GM12878 (cell line): ENCODE measurements at regions not wholly inside any gene's neighbourhood (a gene's known extent, or its start where the extent isn't known, plus 50 kb on each side); places are given as distances from the start of the nearest gene placed in this dataset.

Experiments
- ATAC-seq: fragments of 200-7000 bp; cut with Tn5 transposase; 3 replicates; pipeline ENCODE4 v1.9.1; 2020; ENCODE audit warnings: mild to moderate bottlenecking, moderate library complexity
- BruUV-seq: library from RNA; stranded (reverse); fragments of 400-500 nt; replicated peaks from 2 replicates; lab custom pipeline; 2021; lab: Mats Ljungman, UMichigan
- CTCF ChIA-PET: fragments of 300-600 bp; sonication (Branson Sonifier 250); formaldehyde crosslinking; extraction: SDS; loops from one replicate; lab custom pipeline; 2021; ENCODE audit warnings: inconsistent platforms; lab: Yijun Ruan, JAX
- POLR2A ChIA-PET: fragments of 350-600 bp; formaldehyde crosslinking; extraction: SDS; loops from one replicate; lab custom pipeline; 2021; ENCODE audit warnings: inconsistent platforms; lab: Charles Lee
- RAD21 ChIA-PET: fragments of 300-600 bp; sonication (Branson Sonifier 250); formaldehyde crosslinking; loops from one replicate; lab custom pipeline; 2023; ENCODE audit warnings: antibody characterized with exemption; ENCODE audit not compliant: unreplicated experiment; lab: Charles Lee
- SMC1A ChIA-PET: fragments of 300-600 bp; sonication (Branson Sonifier 250); formaldehyde crosslinking; loops from one replicate; lab custom pipeline; 2023; ENCODE audit not compliant: unreplicated experiment, uncharacterized antibody; lab: Charles Lee
- DNase-seq: peaks from one replicate; pipeline ENCODE4 v3.0.0-alpha.2; 2011; ENCODE audit warnings: low read depth, low spot score
- FAIRE-seq: peaks from 3 replicates; lab custom pipeline; 2011; peaks lifted over from hg19 to GRCh38; lab: Jason Lieb, UNC
- H2AFZ ChIP-seq: 2 replicates; pipeline ENCODE4 v1.6.0; 2011; ENCODE audit warnings: low read depth, low read length, control low read depth; ENCODE audit not compliant: control insufficient read depth
- H3K27ac ChIP-seq: 2 replicates; pipeline ENCODE4 v1.5.1; 2011; ENCODE audit warnings: control low read depth; ENCODE audit not compliant: control insufficient read depth, insufficient read depth
- H3K27me3 ChIP-seq, 2 experiments: replicated peaks in 1 of 2; 2 replicates each; pipeline versions ENCODE4 v1.6.0 to v1.6.1; 2011; ENCODE audit warnings: low read length in 1 of 2; ENCODE audit not compliant: control insufficient read depth in 2 of 2, insufficient read depth in 2 of 2
- H3K36me3 ChIP-seq, 2 experiments: 2 replicates each; pipeline ENCODE4 v1.5.1; 2011; ENCODE audit warnings: low read length in 1 of 2; ENCODE audit not compliant: control insufficient read depth in 2 of 2, insufficient read depth in 2 of 2
- H3K4me1 ChIP-seq: 2 replicates; pipeline ENCODE4 v1.6.1; 2011; ENCODE audit warnings: mild to moderate bottlenecking, low read length, moderate library complexity, mixed read lengths; ENCODE audit not compliant: control insufficient read depth, insufficient read depth
- H3K4me2 ChIP-seq: 2 replicates; pipeline ENCODE4 v1.6.0; 2011; ENCODE audit warnings: control low read depth; ENCODE audit not compliant: control insufficient read depth, insufficient read depth
- H3K4me3 ChIP-seq: fragments of 200-600 bp; sonication (generic); 2 replicates; pipeline ENCODE4 v1.5.1; 2016
- H3K79me2 ChIP-seq: 2 replicates; pipeline ENCODE4 v1.6.0; 2011; ENCODE audit warnings: low read length; ENCODE audit not compliant: control insufficient read depth, insufficient read depth
- H3K9ac ChIP-seq: 2 replicates; pipeline ENCODE4 v1.8.0; 2011; ENCODE audit warnings: low read length, control low read depth, mixed read lengths; ENCODE audit not compliant: control insufficient read depth, insufficient read depth
- H3K9me3 ChIP-seq: replicated peaks from 3 replicates; pipeline ENCODE4 v1.5.1; 2011; ENCODE audit warnings: mild to moderate bottlenecking, low read length; ENCODE audit not compliant: control insufficient read depth, insufficient read depth
- H4K20me1 ChIP-seq: 2 replicates; pipeline ENCODE4 v1.6.0; 2011; ENCODE audit not compliant: control insufficient read depth, insufficient read depth
- CHD4 ChIP-seq: fragments of 200-600 bp; sonication (generic); IDR thresholded peaks from 2 replicates; pipeline ENCODE4 v1.6.1; 2016; ENCODE audit warnings: mild to moderate bottlenecking
- E2F8 ChIP-seq: fragments of 450-650 bp; IDR thresholded peaks from 2 replicates; pipeline ENCODE4 v1.6.1; 2018; ENCODE audit warnings: mild to moderate bottlenecking, low read depth, moderate library complexity; ENCODE audit not compliant: partially characterized antibody
- HCFC1 ChIP-seq: fragments of 150-350 bp; IDR thresholded peaks from 2 replicates; pipeline ENCODE4 v1.6.1; 2014; ENCODE audit warnings: low read length
- IRF5 ChIP-seq: fragments of 450-650 bp; IDR thresholded peaks from 2 replicates; pipeline ENCODE4 v1.6.1; 2017; ENCODE audit warnings: borderline replicate concordance
- MAX ChIP-seq: IDR thresholded peaks from 2 replicates; pipeline ENCODE4 v1.6.1; 2012; ENCODE audit warnings: low read depth, low read length, improper control_type of control experiment
- NFYB ChIP-seq: IDR thresholded peaks from 2 replicates; pipeline ENCODE4 v1.6.1; 2011; ENCODE audit warnings: low read depth, mild to moderate bottlenecking, low read length, improper control_type of control experiment, moderate library complexity; ENCODE audit not compliant: insufficient read depth
- PAX8 ChIP-seq: fragments of 450-650 bp; IDR thresholded peaks from 2 replicates; pipeline ENCODE4 v1.6.1; 2017; ENCODE audit warnings: mild to moderate bottlenecking, moderate library complexity
- RAD51 ChIP-seq: fragments of 450-650 bp; IDR thresholded peaks from 2 replicates; pipeline ENCODE4 v1.6.1; 2016; ENCODE audit warnings: moderate library complexity, mild to moderate bottlenecking, inconsistent platforms
- ZNF384 ChIP-seq: IDR thresholded peaks from 2 replicates; pipeline ENCODE4 v1.6.1; 2012; ENCODE audit warnings: low read depth, mild to moderate bottlenecking, low read length, improper control_type of control experiment, borderline replicate concordance
- ZNF687 ChIP-seq: fragments of 450-650 bp; IDR thresholded peaks from 2 replicates; pipeline ENCODE4 v1.6.1; 2017; ENCODE audit warnings: mild to moderate bottlenecking, moderate library complexity
- WGBS: methylation state at CpG from one replicate; pipeline ENCODE4 v1.1.6; 2016; ENCODE audit warnings: low lambda C conversion rate; ENCODE audit not compliant: insufficient replicate concordance, insufficient coverage; ENCODE audit errors: missing lambda C conversion rate; 5-methylcytosine and 5-hydroxymethylcytosine counted together
- in situ Hi-C: fragments of 300-500 bp; cut with MboI; formaldehyde crosslinking; loops from 9 replicates; pipeline ENCODE4 v1.14.3; 2018; ENCODE audit warnings: mixed read lengths
- intact Hi-C: fragments of 100-400 bp; cut with micrococcal nuclease; formaldehyde crosslinking; loops from one replicate; pipeline ENCODE4 v1.14.2; 2022; ENCODE audit not compliant: unreplicated experiment

- no peak for TF ChIP-seq E2F8
These were observed 383.0 kb downstream of the TMEM182 start (continued) for GRCh38 chr2:103144837-103145236.

GRCh38 chr2:103145739-103146138, 383.9 kb downstream of the TMEM182 start:
- ChIA-PET RAD21 (no interaction called here), CTCF (no interaction called here), POLR2A (no interaction called here), SMC1A (no interaction called here)
- no peaks in the 10 kb centered on the region for H3K4me1 ChIP-seq
- no peak for ATAC-seq
- H3K9me3 ChIP-seq = no peaks in the 10 kb centered on the region
- in situ Hi-C loops = no loop called here
- no peaks in the 10 kb centered on the region for H3K79me2 ChIP-seq
- H3K36me3 ChIP-seq = no peaks in the 10 kb centered on the region
- intact Hi-C loops = no loop called here
- no peak overlapping the region for H3K4me2 ChIP-seq
- no peak overlapping the region for H2AFZ ChIP-seq
- no TSS peak for BruUV-seq
- 0% methylated on average over 1 of the region's 1 CpG for WGBS
- no peak for TF ChIP-seq ZNF687
- no peak for TF ChIP-seq PAX8
- TF ChIP-seq HCFC1 = no peak
- no peak for TF ChIP-seq MAX
- no peak for TF ChIP-seq RAD51
- no peak for TF ChIP-seq IRF5
- no peak for TF ChIP-seq CHD4
- no peak for TF ChIP-seq NFYB
- TF ChIP-seq ZNF384 = no peak
- H3K4me3 ChIP-seq = no peak overlapping the region
- no peaks in the 10 kb centered on the region for H4K20me1 ChIP-seq
- H3K9ac ChIP-seq = no peak overlapping the region
- H3K27ac ChIP-seq = no peak overlapping the region
- no peaks in the 10 kb centered on the region; a peak in 2 of 4 replicates for H3K27me3 ChIP-seq
- FAIRE-seq = no peak
- DNase-seq = no peak
